Common myeloid progenitor, CD34-positive (primary cell): ENCODE measurements at regions not wholly inside any gene's neighbourhood (a gene's known extent, or its start where the extent isn't known, plus 50 kb on each side); places are given as distances from the start of the nearest gene placed in this dataset.

ENCODE experiments used
- CTCF ChIA-PET: fragments of 350-600 bp; sonication (Branson Sonifier 250); formaldehyde crosslinking; loops from one replicate; lab custom pipeline; 2021; ENCODE audit warnings: antibody characterized with exemption; lab: Charles Lee
- POLR2A ChIA-PET: fragments of 350-600 bp; sonication (Branson Sonifier 250); formaldehyde crosslinking; loops from one replicate; lab custom pipeline; 2021; ENCODE audit warnings: antibody characterized with exemption; lab: Charles Lee
- DNase-seq, 3 donors: peaks; one replicate each; pipeline versions ENCODE4 v3.0.0 to v3.0.0-alpha.2; 2013
- H3K27ac ChIP-seq, 2 experiments: 1 replicate in 1 of 2; 2 replicates in 1 of 2; pipeline ENCODE4 v1.7.0; 2013; ENCODE audit warnings: inconsistent platforms in 2 of 2, low read length in 2 of 2, mild to moderate bottlenecking in 2 of 2, low read depth in 1 of 2, moderate library complexity in 1 of 2; ENCODE audit not compliant: severe bottlenecking in 2 of 2, insufficient read depth in 1 of 2, poor library complexity in 1 of 2
- H3K27me3 ChIP-seq, 5 experiments: replicated peaks in 2 of 5; 1 replicate in 3 of 5; 2 replicates in 2 of 5; pipeline versions ENCODE4 v1.6.1 to v1.7.0; 2013; ENCODE audit warnings: low read length in 4 of 5, mild to moderate bottlenecking in 2 of 5, moderate library complexity in 2 of 5, inconsistent platforms in 1 of 5; ENCODE audit not compliant: insufficient read depth in 5 of 5, control insufficient read depth in 4 of 5
- H3K36me3 ChIP-seq, 4 experiments: 1 replicate in 2 of 4; 2 replicates in 2 of 4; pipeline versions ENCODE4 v1.6.1 to v1.7.0; 2013; ENCODE audit warnings: low read length in 3 of 4, control low read depth in 1 of 4, mild to moderate bottlenecking in 1 of 4; ENCODE audit not compliant: control insufficient read depth in 4 of 4, insufficient read depth in 4 of 4
- H3K4me1 ChIP-seq, 4 experiments: 1 replicate in 3 of 4; 2 replicates in 1 of 4; pipeline versions ENCODE4 v1.6.1 to v1.7.1; 2013; ENCODE audit warnings: low read length in 3 of 4, mild to moderate bottlenecking in 3 of 4, control low read depth in 1 of 4, inconsistent platforms in 1 of 4, moderate library complexity in 1 of 4; ENCODE audit not compliant: control insufficient read depth in 4 of 4, insufficient read depth in 4 of 4; ENCODE audit errors: control extremely low read depth in 1 of 4
- H3K4me3 ChIP-seq, 7 experiments: 1 replicate in 4 of 7; 2 replicates in 3 of 7; pipeline versions ENCODE4 v1.5.1 to v1.7.0; 2013; ENCODE audit warnings: mild to moderate bottlenecking in 7 of 7, low read length in 6 of 7, moderate library complexity in 6 of 7, inconsistent platforms in 2 of 7, low read depth in 2 of 7, control low read depth in 1 of 7; ENCODE audit not compliant: insufficient read depth in 4 of 7, control insufficient read depth in 1 of 7; ENCODE audit errors: extremely low read depth in 1 of 7
- H3K9me3 ChIP-seq, 5 experiments: 1 replicate in 4 of 5; 2 replicates in 1 of 5; pipeline versions ENCODE4 v1.6.1 to v1.7.1; 2013; ENCODE audit warnings: low read length in 4 of 5, mild to moderate bottlenecking in 2 of 5, inconsistent platforms in 1 of 5, low read depth in 1 of 5, moderate library complexity in 1 of 5; ENCODE audit not compliant: control insufficient read depth in 4 of 5, insufficient read depth in 2 of 5; ENCODE audit errors: control extremely low read depth in 1 of 5
- WGBS: methylation state at CpG from one replicate; pipeline ENCODE4 v1.1.5; 2013; ENCODE audit not compliant: insufficient coverage; 5-methylcytosine and 5-hydroxymethylcytosine counted together

DNA sequence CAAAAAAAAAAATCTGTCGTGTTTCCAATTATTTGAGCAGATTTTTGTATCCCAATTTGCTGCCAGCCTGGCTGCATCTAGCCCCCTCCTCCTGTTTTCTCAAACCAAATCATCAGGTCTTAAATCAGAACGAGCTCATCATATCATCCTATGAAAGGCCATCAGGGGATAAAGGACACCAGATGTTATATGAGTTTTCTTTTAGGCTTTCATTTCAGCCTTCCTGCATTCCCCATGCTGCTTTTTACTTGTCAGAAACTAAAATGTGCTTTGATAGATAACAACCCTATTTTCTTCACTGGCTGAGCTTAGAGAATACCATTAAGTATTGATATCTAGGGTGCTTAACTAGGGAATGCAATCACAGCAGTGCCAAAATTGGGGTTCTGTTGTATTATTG is 968.4 kb upstream of the SLC35B3 start:
- 70% methylated on average over 2 of the region's 2 CpGs for WGBS
- peaks cover 2 to 22% (median 5%) of the 10 kb centered on the region in 5 experiments for H3K27me3 ChIP-seq
- H3K4me3 ChIP-seq: no peak overlapping the region
- POLR2A ChIA-PET: no interaction called here
- peaks cover 0 to 3% (median 0%) of the 10 kb centered on the region in 4 experiments for H3K4me1 ChIP-seq
- CTCF ChIA-PET: interaction anchor here (1.9 kb wide), 1 partner anchor 9 kb away, joined by 6 read pairs; no protein-coding TSS in a partner anchor
- H3K27ac ChIP-seq: no peak overlapping the region
- peaks cover 0 to 3% (median 0%) of the 10 kb centered on the region in 5 experiments for H3K9me3 ChIP-seq
- H3K36me3 ChIP-seq: no peaks in the 10 kb centered on the region
- no peak for DNase-seq

DNA sequence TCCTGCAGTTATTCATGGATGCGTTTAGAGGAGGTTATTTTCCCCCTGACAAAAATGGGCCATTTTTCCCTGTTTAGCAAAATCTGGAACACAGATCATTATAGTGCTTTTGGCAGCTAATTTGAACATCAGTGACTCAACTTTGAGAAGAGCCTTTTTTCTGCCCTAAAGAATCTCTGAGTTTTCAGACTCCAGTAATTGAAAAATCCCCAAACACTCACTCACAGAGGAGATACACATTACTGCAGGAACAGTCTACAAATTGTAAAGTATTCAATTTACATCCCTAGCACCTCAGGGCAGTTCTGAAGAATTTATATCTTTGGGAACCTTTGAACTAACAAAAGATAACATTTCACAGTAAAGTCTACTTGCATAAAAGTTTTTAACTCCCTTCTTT is 966.6 kb upstream of the SLC35B3 start:
- Histone ChIP-seq H3K9me3 (peaks cover 0 to 3% (median 0%) of the 10 kb centered on the region in 5 experiments), H3K27ac (no peak overlapping the region), H3K27me3 (peaks cover 3 to 33% (median 7%) of the 10 kb centered on the region in 5 experiments), H3K4me1 (peaks cover 0 to 3% (median 0%) of the 10 kb centered on the region in 4 experiments), H3K4me3 (no peak overlapping the region), H3K36me3 (no peaks in the 10 kb centered on the region)
- CTCF ChIA-PET: no interaction called here
- no peak for DNase-seq
- 89% methylated on average over 1 of the region's 1 CpG for WGBS
- POLR2A ChIA-PET: no interaction called here

DNA sequence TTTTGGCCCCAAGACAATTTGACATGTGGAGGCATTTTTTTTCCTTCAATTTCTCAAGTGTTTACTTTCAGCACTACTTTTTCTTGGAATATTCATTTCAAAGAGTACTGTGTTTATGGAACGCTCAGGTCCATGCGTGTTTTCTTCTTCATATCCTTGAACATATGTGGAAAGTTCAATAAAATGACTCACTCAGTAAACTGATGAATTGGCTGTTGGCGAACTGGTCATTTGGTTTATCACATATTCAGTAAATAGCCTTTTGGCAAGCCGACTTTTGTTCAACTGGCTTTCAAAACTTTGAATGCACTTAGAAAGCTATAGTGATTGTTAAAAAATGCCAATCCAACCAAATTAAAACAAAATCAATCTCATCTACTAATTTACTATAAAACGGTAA is 964.6 kb upstream of the SLC35B3 start:
- Histone ChIP-seq H3K4me3 (no peak overlapping the region), H3K4me1 (peaks cover 0 to 3% (median 0%) of the 10 kb centered on the region in 4 experiments), H3K9me3 (peaks cover 0 to 3% (median 0%) of the 10 kb centered on the region in 5 experiments), H3K36me3 (no peaks in the 10 kb centered on the region), H3K27ac (no peak overlapping the region), H3K27me3 (peaks cover 3 to 32% (median 7%) of the 10 kb centered on the region in 5 experiments)
- ChIA-PET POLR2A (no interaction called here), CTCF (no interaction called here)
- WGBS: 80% methylated on average over 2 of the region's 5 CpGs
- no peak for DNase-seq

DNA sequence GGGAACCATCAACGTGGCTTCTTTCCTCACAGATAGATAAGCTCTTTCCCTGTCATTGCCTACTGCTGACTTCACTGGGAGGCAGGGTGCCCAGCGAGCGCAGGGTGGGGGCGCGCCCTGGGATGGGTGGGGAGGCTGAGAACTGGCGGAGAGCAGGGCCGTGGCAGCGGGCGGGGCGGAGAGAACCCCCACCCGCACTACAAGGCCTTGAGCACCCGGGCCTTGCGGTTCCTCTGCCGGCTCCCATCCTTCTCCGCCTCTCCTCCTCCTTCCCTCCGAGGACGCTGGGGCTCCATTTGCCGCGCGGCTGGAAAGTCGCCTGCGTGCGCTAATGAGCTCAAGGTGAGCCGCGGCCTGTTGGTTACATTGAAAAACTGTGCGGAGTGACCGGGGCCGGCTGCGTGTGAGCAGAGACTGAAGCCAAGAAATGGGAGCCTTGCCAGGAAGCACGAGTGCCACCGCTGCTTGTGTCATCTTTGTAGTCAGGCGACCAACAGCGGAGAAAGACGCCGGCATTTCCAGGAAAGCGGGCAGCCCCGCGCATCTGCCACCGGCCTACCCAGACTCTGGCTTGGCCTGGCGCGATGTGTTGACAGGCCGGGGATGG is 963.5 kb upstream of the SLC35B3 start:
- Histone ChIP-seq H3K36me3 (no peaks in the 10 kb centered on the region), H3K4me3 (no peak overlapping the region), H3K27me3 (peaks cover 3 to 28% (median 7%) of the 10 kb centered on the region in 5 experiments), H3K27ac (no peak overlapping the region), H3K4me1 (peaks cover 0 to 3% (median 0%) of the 10 kb centered on the region in 4 experiments), H3K9me3 (peaks cover 0 to 3% (median 0%) of the 10 kb centered on the region in 5 experiments)
- 25% methylated on average over 39 of the region's 42 CpGs for WGBS
- no peak for DNase-seq
- POLR2A ChIA-PET: no interaction called here
- CTCF ChIA-PET: no interaction called here

DNA sequence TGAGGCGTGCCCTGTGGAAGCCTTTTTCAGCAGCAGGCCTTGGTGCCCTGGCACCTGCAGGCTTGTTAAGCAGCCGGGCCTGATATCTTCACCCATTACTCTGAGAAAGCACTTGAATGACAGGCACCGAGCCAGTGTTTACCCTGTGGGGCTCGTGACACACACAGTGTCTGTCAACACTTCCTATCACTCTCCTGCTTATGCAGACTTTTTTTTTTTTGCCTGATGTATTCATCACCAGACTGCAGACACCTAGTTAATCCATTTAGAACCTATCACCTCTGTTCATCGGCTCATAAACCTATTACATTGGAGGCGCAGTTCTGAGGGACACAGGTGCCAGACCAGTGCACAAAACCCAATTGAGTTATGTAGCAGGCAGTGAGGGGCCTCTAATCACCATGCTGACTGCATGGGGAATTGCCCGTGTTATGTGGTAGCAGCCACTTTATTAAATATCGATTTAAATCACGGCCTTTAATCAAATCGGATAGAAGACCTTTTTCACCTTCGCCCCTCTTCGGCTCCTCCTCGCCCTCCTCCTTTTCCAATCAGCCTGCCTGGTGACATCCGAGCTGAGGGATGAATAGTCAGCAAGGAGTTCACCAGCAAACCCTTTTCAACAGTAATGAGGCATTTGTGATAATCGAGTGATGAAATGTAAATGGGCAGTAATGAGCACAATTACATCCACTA is 962.9 kb upstream of the SLC35B3 start:
- ChIA-PET CTCF (no interaction called here), POLR2A (no interaction called here)
- WGBS: 91% methylated on average over 8 of the region's 15 CpGs
- no peak overlapping the region for H3K27ac ChIP-seq
- no peaks in the 10 kb centered on the region for H3K36me3 ChIP-seq
- H3K4me3 ChIP-seq: no peak overlapping the region
- peaks cover 0 to 3% (median 0%) of the 10 kb centered on the region in 5 experiments for H3K9me3 ChIP-seq
- H3K27me3 ChIP-seq: peaks cover 3 to 28% (median 7%) of the 10 kb centered on the region in 5 experiments
- DNase-seq: no peak
- H3K4me1 ChIP-seq: peaks cover 0 to 3% (median 0%) of the 10 kb centered on the region in 4 experiments

DNA sequence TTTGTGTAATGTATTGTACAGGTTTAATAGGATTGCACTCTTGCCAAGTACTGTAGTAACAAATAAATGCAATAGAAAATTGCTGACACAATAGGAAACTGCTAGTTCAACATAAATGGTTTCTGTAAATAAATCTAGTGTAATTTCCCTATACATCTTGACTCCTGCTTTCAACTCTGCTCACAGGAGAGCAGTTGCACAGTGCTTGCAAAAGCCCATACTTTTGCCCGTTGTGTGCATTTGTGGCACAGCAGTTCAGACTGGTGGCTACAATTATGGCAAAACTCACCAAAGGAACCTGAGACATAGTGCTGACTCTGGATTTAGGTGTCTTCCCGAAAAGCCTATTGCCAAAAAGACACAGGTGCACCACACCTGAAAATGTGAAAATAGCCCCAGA is 953.3 kb upstream of the SLC35B3 start:
- no peaks in the 10 kb centered on the region for H3K36me3 ChIP-seq
- CTCF ChIA-PET: no interaction called here
- H3K27me3 ChIP-seq: peaks cover 0 to 2% (median 0%) of the 10 kb centered on the region in 5 experiments
- no peaks in the 10 kb centered on the region for H3K9me3 ChIP-seq
- H3K4me3 ChIP-seq: no peak overlapping the region
- 100% methylated on average over 2 of the region's 2 CpGs for WGBS
- no peak for DNase-seq
- POLR2A ChIA-PET: no interaction called here
- H3K4me1 ChIP-seq: no peaks in the 10 kb centered on the region
- H3K27ac ChIP-seq: no peak overlapping the region

DNA sequence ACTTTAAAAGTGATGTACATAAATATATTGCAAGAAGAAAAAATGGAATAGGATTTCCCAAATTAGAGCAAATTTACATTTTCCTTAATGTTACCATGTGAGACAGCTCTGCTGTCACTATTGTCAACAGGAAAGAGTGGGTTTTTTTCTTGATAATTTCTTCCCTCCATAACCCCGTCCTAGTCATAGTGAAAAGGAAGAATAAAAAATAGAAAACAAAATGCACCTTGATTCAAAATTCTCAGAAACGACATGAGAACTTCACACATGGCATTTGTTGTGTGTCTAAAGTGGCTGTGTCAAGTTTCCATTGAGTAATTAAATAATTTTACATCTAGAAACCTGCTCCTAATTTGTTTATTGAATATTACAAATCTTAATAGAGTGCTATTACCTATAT is 945.2 kb upstream of the SLC35B3 start:
- no peak overlapping the region for H3K27ac ChIP-seq
- H3K27me3 ChIP-seq: peaks cover 0 to 2% (median 0%) of the 10 kb centered on the region in 5 experiments
- H3K4me3 ChIP-seq: no peak overlapping the region
- ChIA-PET POLR2A (no interaction called here), CTCF (no interaction called here)
- H3K9me3 ChIP-seq: no peaks in the 10 kb centered on the region
- no peak for DNase-seq
- WGBS: no CpG with 5 or more reads among the region's 2 CpGs
- no peaks in the 10 kb centered on the region for H3K4me1 ChIP-seq
- no peaks in the 10 kb centered on the region for H3K36me3 ChIP-seq
